HCT116 (cell line): ENCODE measurements at regions not wholly inside any gene's neighbourhood (a gene's known extent, or its start where the extent isn't known, plus 50 kb on each side); places are given as distances from the start of the nearest gene placed in this dataset.

ENCODE experiments used
- EGR1 ChIP-seq: IDR thresholded peaks from 2 replicates; pipeline ENCODE4 v1.6.1; 2012; ENCODE audit warnings: low read depth
- POLR2A ChIP-seq: IDR thresholded peaks from 2 replicates; pipeline ENCODE4 v1.7.0; 2011; ENCODE audit warnings: borderline replicate concordance; ENCODE audit not compliant: insufficient read depth, insufficient read length; ENCODE audit errors: extremely low read depth
- POLR2AphosphoS5 ChIP-seq: IDR thresholded peaks from 2 replicates; pipeline ENCODE4 v1.6.1; 2011; ENCODE audit warnings: mild to moderate bottlenecking, low read depth, low read length, moderate library complexity
- YY1 ChIP-seq: IDR thresholded peaks from 2 replicates; pipeline ENCODE4 v1.6.1; 2011; ENCODE audit warnings: low read length, low read depth, moderate library complexity, mild to moderate bottlenecking; ENCODE audit not compliant: insufficient replicate concordance; ENCODE audit errors: extremely low read depth
- TF ChIP-seq, protein P1 (sequence below), 3 experiments: fragments of 200-600 bp in 1 of 3; sonication (generic) in 1 of 3; IDR thresholded peaks in 2 of 3; conservative IDR thresholded peaks in 1 of 3; 2 replicates each; pipeline ENCODE4 v1.5.1; 2012 to 2017; ENCODE audit warnings: low read depth in 2 of 3, low read length in 2 of 3, antibody characterized with exemption in 1 of 3, borderline replicate concordance in 1 of 3, control low read depth in 1 of 3, mild to moderate bottlenecking in 1 of 3, mixed read lengths in 1 of 3, mixed run types in 1 of 3, moderate library complexity in 1 of 3; ENCODE audit not compliant: insufficient read depth in 1 of 3
- TF ChIP-seq, protein P2 (sequence below): IDR thresholded peaks from 2 replicates; pipeline ENCODE4 v1.6.1; 2012; ENCODE audit warnings: low read depth
- TF ChIP-seq, protein P3 (sequence below): IDR thresholded peaks from 2 replicates; pipeline ENCODE4 v1.6.1; 2012

DNA sequence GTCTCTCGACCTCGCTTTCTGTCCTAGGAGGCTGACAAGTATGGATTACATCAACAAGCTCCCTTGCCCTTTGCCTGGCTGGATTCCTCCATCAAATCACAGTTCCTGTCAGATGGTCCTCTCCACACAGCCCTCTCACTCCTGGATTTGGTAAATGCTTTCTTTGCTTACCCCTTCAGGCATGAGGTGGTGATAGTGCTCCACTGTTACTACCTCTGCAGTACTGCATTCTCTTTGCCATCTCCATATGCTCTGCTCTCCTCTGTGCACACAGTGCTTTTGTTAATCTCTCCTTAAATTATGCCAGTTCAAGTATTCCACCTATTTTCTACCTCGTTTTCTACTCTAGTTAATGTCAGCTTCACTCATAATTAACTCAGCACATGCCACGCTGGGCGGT is 279.2 kb downstream of the DMAC1 start:
- TF ChIP-seq, protein P1, sequence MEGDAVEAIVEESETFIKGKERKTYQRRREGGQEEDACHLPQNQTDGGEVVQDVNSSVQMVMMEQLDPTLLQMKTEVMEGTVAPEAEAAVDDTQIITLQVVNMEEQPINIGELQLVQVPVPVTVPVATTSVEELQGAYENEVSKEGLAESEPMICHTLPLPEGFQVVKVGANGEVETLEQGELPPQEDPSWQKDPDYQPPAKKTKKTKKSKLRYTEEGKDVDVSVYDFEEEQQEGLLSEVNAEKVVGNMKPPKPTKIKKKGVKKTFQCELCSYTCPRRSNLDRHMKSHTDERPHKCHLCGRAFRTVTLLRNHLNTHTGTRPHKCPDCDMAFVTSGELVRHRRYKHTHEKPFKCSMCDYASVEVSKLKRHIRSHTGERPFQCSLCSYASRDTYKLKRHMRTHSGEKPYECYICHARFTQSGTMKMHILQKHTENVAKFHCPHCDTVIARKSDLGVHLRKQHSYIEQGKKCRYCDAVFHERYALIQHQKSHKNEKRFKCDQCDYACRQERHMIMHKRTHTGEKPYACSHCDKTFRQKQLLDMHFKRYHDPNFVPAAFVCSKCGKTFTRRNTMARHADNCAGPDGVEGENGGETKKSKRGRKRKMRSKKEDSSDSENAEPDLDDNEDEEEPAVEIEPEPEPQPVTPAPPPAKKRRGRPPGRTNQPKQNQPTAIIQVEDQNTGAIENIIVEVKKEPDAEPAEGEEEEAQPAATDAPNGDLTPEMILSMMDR (IDR thresholded peaks at IDR 0.05 in 2 of 3, conservative IDR thresholded peaks at IDR 0.05 in 1 of 3; ENCODE audit: borderline replicate concordance in 1 of 3, insufficient read depth in 1 of 3, low read depth in 2 of 3, low read length in 2 of 3) = no peak
- no peak for TF ChIP-seq YY1
- TF ChIP-seq EGR1 = no peak
- TF ChIP-seq POLR2AphosphoS5 = no peak
- no peak for TF ChIP-seq POLR2A
- TF ChIP-seq, protein P2, sequence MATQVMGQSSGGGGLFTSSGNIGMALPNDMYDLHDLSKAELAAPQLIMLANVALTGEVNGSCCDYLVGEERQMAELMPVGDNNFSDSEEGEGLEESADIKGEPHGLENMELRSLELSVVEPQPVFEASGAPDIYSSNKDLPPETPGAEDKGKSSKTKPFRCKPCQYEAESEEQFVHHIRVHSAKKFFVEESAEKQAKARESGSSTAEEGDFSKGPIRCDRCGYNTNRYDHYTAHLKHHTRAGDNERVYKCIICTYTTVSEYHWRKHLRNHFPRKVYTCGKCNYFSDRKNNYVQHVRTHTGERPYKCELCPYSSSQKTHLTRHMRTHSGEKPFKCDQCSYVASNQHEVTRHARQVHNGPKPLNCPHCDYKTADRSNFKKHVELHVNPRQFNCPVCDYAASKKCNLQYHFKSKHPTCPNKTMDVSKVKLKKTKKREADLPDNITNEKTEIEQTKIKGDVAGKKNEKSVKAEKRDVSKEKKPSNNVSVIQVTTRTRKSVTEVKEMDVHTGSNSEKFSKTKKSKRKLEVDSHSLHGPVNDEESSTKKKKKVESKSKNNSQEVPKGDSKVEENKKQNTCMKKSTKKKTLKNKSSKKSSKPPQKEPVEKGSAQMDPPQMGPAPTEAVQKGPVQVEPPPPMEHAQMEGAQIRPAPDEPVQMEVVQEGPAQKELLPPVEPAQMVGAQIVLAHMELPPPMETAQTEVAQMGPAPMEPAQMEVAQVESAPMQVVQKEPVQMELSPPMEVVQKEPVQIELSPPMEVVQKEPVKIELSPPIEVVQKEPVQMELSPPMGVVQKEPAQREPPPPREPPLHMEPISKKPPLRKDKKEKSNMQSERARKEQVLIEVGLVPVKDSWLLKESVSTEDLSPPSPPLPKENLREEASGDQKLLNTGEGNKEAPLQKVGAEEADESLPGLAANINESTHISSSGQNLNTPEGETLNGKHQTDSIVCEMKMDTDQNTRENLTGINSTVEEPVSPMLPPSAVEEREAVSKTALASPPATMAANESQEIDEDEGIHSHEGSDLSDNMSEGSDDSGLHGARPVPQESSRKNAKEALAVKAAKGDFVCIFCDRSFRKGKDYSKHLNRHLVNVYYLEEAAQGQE = no peak
- TF ChIP-seq, protein P3, sequence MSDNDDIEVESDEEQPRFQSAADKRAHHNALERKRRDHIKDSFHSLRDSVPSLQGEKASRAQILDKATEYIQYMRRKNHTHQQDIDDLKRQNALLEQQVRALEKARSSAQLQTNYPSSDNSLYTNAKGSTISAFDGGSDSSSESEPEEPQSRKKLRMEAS = no peak
